HCEC 1CT (cell line): ENCODE measurements at regions not wholly inside any gene's neighbourhood (a gene's known extent, or its start where the extent isn't known, plus 50 kb on each side); places are given as distances from the start of the nearest gene placed in this dataset.
"Not testable (repeated sequence)": the region's sequence is repeated elsewhere in the genome, so short reads cannot be mapped to it uniquely, and the experiment has no call there.

Experiments used
- DNase-seq: peaks from one replicate; pipeline ENCODE4 v3.0.0-alpha.2; 2017

DNA sequence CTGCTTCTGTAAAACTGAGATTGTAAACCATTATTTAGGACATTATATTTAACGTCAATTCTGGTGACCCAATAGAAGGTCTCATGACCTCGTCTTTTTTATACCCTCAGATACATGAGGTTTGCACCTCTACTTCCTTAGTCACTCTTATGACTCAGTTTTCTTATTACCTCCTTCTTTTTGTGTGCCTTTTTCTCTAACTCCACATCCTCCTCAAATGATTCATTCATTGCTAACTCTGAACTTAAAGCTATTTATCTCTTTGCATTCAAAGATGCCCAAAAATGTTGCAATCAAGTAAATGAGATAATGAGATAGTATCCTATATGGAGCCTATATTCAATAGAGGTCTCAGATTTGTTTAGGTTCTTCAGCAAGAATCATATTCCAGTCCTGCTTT is 121.0 kb upstream of the KYNU start:
- DNase-seq = peak; percentile 73

DNA sequence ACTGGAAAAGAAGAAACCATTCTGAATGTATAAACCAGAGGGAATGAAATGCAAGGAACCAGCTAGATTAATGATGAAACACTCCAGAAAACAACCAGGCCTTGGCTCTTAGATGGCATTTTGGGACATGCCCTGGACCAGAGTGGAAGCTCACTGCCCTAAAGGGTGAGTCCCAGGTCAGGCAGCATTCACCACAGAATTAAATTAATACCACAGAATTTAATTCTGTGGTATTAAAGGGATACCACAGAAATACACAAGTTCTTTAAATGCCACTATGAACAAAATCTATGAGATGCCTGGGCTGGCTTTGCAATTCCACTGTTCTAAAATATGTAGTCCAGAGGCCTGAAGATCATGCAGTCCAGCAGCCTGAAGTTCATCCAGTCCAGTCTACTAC is 122.3 kb upstream of the KYNU start:
- no peak for DNase-seq

DNA sequence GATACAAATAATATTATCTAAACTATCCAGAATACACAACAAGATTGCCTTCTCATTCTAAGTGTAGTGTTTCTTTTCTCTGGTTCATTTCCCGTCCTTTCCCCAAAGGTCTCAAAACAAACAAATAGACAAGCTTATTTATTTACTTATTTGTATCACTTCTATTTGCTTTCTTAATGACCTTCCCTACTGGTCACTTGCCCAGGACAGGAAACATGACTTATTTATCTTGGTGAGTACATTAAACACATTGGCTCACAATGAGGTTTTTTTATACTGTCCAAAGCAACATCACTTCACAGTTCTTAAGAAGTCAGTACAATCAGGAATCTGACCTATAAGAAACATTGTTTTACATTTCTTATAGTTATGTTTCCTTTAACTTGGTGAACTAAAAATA is 123.3 kb upstream of the KYNU start:
- DNase-seq = no peak

DNA sequence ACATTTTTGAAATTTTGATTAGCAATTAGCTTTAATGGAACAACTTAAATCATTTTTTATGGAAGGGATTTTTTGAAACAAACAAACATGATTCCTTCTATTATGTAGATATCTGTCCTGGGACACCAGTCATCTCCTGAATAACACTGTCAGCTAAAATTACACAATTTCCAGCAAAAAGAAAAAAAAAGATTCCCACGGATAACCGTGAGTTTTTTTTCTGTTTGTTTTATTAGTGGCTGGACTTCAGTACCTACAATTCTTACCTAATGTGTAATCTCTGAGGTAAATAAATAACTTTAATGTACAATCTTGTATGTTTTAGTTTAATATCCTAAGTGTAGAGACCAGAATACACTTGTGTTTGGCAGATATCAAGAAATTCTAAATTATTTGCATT is 126.6 kb upstream of the KYNU start:
- DNase-seq = no peak

DNA sequence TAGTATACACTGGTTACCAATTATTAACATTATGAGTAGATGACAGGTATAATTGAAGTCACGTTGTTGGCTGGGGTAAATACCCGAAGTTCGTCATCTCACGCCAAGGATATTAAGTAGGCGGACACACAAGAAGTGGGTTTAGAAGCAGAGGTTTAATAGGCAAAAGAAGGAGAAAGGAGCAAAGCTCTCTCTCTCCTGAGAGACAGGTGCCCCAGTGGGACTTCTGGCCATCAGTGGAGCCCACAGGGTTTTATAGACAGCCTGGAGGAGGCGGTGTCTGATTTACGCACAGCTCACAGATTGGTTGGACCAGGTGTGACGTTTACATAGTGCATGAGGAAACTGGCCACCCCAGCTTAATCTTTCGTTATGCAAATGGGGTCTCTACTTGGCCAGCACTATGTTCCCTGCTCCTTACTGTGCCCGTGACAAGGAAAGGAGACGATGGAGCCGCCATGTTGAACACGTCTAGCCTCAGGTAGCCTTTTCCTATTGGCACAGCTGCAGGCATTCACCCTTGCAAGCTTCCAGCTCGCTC is 128.8 kb upstream of the KYNU start:
- DNase-seq = no peak

DNA sequence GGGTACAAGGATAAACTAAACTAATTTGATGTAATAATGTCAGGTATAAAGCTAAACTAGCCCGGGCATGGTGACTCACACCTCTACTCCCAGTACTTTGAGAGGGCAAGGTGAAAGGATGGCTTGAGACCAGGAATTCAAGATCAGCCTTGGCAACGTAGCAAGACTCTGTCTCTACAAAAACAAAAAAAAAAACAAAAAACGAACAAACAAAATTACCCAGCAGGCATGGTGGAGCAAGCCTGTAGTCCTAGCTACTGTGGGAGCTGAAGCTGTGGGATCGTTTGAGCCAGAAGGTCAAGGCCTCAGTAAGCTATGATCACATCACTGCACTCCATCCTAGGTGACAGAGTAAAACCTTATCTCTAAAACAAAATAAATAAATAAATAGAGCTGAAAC is 131.8 kb upstream of the KYNU start:
- DNase-seq = no peak

DNA sequence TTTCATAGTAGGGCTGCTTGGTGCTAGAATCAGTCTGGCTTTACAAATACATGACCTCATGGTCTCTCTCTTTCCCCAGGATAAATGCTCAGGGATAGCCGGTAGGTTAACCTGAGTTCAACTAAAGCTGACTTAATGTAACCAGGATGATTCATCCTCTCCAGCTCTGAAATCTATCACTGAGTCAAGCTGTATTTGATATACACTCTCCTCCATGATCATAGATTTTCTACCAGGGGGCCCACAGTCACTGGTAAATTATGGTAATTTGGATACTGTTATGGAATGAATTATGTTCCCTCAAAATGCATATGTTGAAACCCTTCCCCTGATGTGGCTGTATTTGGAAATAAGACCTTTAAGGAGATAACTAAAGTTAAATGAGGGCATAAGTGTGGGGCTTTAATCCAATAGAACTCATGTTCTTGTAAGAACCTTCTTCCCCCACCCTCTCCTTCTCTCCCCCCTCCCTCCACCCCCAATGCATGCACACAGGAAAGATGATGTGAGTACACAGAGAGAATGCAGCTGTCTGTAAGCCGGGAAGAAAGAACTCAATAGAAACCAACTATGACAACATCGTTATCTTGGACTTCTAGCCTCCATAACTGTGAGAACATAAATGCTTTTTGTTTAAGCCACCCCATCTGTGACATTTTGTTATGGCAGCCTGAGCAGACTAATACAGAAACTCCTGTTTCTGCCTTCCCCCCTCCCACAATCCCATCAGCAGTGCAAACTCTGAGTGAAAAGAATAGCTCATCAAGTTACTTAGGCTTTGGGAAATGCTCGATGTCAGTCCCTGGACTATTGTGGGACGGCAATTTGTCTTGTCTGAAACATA is 134.9 kb upstream of the KYNU start:
- peak; percentile 66 for DNase-seq

DNA sequence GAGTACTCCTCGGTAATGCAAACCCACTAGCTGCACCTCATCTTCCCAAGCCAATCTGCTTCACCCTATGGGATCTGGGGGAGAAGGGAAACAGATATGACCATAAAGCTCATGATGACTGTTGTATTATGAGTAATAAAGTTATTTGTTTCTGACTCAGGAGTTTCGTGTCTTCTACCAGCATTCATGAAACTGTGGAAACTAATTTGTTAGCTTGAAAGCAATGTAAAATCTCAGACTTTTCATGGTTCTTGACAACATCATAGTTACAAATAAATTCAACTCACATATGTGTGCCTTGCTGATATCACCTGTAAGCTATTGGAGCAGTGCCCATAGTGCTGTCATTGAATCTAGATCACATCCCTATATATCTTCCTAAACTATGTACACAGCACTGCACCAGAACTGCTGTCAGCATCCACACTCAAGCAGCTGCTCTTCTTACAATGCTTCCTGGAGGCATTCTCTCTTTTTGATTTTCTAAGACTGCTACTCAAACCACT is 135.6 kb upstream of the KYNU start:
- DNase-seq = peak; percentile 52

DNA sequence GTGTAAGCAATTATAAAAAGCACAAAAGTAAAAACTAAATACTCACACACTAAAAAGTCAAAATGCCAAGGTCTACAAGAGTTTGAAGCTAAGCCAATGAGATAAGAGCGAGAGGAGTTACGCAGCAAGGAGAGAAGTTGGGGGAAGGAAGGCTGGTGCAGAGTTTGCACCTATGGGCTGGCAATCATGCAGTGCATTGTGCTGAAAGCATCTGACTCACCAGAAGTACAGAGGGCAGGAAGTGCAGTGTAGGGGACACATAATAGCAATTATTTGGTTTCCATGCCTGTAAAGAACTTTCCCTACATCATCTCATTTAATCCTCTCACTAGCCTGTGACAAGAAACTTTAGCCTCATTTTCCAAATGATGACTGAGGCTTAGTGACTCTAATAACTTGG is 142.7 kb upstream of the KYNU start:
- no peak for DNase-seq

DNA sequence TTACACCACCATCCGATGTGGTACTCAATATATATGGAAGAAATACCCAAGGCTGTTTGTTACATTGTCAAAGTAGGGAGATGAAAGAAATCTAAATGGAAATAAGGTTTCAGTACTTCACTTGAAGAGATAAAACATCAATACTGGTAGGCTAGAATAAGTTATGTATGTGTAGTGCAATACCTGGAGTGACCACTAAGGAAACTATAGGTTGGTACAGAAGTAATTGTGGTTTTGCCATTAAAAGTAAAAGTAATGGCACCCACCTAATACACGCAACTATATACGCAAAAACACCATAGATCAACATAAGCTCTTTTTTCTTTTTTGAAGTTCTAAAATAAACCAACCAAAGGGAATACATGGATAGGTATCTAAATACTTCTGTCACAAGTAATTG is 143.2 kb upstream of the KYNU start:
- DNase-seq = no peak

DNA sequence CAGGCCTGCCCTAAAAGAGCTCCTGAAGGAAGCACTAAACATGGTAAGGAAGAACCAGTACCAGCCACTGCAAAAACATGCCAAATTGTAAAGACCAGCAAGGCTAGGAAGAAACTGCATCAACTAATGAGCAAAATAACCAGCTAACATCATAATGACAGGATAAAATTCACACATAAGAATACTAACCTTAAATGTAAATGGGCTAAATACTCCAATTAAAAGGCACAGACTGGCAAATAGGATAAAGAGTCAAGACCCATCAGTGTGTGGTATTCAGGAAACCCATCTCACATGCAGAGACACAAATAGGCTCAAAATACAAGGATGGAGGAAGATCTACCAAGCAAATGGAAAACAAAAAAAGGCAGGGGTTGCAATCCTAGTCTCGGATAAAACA is 147.7 kb upstream of the KYNU start:
- not testable (repeated sequence) for DNase-seq

DNA sequence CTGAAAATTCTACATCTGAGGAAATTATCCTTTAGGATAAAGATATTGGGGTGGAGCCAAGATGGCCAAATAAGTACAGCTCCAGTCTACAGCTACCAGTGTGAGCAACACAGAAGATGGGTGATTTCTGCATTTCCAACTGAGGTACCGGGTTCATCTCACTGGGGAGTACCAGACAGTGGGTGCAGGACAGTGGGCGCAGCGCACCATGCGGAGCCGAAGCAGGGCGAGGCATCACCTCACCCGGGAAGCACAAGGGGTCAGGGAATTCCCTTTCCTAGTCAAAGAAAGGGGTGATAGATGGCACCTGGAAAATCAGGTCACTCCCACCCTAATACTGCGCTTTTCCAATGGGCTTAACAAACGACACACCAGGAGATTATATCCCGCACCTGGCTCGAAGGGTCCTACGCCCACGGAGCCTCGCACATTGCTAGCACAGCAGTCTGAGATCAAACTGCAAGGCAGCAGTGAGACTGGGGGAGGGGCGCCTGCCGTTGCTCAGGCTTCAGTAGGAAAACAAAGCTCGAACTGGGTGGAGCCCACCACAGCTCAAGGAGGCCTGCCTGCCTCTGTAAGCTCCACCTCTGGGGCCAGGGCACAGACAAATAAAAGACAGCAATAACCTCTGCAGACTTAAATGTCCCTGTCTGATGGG is 149.5 kb upstream of the KYNU start:
- not testable (repeated sequence) for DNase-seq

DNA sequence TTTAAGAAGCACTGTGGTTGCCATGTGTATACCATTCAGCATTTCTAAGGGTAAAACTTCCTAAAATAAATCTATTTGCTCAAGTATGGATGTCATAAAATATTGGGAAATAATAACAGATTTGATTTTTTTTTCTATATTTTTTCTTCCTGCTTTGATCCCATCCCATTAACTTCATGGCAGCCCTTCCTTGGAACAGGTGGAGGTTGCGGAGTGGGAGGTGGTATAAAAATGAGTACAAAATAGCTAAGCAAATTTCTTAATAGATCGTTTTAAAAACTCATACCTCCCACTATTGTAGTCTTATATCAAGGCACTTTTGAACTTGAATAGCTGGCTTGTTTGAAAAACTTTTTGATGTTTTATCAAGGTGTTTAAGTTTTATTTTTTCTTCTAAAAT is 152.1 kb upstream of the KYNU start:
- no peak for DNase-seq

DNA sequence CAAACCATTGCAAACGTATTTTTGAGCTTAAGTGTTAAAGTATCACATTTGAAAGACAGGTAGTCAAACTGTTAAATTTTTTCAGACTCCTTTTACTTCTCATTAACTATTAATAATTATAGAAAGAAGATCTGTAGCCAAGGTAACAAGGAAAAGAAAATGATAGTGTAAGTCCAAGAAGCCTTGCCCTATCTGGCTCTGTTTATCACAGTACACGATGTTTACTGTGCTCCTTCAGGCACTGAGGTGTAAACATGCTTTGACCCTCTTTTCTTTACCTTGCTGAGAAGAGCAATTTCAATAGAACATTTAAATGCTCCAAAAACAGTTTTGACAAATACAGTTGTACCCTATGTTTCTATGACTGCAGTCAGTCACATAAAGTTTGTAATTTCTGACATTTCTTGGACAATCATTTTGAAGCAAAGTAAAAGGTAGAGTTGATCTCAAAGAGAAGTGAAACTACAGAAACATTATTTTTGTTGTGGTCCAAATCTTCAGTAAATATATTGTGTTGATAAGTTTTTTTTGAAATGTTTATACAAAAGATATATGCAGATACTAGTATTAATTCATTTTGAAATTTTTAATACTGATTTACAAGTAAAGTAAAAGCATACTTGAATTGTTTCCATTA is 152.6 kb upstream of the KYNU start:
- DNase-seq = no peak

DNA sequence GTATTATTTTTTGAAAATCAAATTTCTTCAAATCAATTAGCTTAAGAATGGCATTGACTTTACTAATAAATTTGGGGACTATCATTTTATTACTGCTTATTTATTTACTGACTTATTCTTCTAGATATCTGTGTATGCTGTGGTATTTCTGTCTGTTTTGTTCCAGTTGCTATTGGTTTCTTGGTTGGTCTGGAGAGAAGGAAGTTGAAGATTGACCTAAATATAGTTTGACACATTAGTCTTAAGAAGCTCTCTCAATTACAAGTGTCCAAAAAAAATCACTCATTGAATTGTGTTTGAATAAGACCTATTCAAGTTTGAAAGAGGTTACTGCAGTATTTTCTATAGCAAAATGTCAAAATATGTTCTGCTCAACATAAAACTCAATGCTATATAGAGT is 153.3 kb upstream of the KYNU start:
- DNase-seq = no peak

DNA sequence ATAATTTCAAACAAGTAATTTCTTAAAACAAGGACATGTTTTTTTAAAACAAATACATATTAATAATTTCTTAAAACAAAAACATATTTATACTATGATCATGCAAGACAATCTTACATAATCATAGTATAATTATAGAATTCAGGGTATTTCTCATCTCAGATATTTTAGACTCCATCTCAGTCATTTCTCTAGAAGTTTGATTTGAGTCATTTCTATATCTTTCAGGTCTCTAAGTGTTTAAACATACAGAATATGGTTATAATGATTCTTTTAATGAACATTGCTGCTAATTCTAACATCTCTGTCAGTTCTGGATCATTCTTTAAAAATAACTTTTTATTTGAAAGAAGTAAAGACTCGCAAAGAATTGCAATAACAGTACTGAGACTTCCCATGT is 154.2 kb upstream of the KYNU start:
- no peak for DNase-seq

DNA sequence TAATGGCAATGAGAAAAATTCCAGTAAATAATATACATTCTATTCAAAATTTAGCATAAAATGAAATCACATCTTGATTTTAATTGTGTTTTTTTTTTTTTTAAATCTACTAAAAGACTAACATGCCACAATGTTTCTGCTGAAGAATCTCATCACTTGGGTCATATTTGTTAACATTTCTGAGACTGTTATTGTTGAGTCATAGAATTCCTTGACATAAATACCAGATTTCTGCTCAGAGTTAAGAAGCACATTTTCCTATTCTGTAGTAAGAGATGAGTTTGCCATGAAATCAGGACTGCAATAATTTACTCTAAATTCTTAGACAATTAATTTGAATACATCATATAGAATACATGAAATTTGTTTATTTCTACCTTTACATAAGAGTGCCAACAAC is 154.9 kb upstream of the KYNU start:
- DNase-seq = peak; percentile 51

DNA sequence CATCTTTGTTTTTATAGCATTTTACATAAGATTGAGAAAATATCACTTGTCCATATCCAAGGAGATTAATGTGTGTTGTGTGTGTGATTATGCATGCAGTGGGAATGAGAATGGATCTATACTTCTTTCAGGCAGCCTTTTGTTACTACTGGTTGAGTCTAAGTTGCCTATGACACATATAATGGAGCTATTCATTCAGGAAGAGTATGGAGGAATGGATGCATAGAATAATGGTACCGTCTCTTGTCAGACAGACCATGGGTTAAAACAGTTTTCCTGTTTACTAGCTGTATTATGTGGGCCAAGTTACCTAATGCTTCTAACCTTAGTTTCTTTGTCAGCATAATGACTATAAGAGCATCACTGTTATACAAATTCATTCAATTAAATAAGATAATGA is 155.4 kb upstream of the KYNU start:
- DNase-seq = no peak

DNA sequence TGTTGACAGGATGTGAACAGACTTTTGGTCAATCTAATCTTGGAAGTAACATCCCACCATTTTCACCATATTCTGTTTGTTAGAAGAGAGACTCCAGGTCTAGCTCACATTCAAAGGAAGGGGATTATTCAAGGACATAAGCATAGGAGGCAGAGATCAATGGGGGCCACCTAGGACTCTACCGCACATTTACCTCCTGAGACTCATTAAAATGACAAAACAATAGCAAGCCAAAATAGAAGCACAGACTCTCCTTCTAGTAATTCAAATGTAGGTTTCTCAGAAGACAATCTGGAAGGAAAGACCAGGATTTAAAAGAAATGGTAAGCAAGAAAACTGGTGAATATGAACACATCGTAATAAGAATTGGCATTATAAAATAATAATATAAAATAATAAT is 156.4 kb upstream of the KYNU start:
- DNase-seq = no peak

DNA sequence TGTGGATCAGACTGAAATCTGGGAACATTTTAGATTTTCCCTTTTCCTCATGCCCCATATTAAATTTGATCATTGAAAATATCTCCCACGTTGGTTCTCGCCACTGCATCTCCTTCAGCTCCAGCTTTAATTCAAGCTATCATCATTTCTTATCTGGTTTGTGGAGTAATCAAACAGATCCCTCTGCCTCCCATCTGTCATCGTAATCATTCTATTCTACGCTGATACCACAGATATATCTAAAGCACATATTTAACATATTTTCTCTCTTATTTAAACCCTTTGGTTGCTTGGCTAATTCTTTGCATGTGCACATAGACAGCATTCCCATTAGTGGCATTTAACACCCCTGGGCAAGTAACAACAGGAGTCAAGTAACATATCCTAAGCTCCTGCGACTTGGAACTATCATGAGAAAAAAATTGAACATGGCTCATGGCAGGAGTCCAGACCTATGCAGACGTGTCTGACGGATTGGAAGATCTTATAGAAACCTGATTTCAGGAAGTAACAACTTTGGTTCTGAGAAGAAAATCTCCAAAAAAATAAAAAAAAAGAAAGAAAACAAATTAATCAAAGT is 158.8 kb upstream of the KYNU start:
- no peak for DNase-seq

DNA sequence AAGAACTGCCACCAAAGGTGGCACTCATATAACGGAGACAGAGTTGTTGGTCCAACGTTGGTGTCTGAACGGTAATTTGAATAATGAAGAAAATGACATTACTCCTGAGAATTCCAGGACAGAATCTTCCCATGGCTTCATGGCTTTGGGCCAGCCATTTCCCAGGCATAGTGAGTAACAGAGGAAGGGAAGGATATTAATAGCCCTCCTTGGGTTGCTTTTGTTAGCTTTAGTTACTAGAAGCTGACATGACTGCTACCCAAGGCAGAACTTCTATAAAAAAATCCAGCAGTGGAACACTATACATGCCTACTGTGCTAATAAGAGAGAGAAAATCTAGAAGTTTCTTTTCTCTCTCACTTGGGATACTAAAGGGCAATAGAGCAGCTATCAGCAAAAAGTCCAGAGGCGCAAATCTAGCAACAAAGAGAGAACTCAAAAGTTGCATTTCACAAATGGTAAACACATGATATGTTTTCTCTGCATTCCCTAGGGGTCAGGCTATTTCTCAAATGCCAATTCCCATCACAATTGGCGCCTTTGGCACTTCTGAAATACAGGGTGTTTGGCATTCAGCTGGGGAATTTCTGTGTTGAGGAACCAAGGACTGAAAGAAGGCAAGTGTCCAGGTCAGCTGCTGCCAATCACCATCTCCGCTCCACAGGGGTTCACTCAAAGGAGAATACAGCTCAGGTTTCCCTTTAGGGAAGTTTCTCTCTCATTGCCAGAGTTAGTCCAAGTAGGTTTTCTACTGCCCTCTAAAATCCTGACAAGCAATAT is 160.8 kb upstream of the KYNU start:
- no peak for DNase-seq

DNA sequence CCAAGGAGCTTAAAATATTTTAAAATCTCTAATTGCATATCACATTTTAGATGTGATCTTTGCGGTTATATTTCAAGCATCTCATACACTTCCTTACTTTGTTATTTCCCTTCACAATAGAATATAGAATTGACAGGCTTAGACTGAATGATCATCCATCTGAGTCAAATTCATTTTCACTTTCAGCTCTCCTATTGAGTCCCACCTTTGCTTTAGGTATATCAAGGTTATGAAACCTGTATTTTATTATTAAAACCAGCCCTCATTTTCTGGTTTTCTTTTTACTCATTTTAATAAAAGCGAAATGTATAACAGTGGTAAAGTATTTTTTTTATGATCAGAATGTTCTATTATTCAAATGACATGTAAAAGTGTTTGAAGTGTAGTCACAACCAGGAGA is 162.9 kb upstream of the KYNU start:
- no peak for DNase-seq

DNA sequence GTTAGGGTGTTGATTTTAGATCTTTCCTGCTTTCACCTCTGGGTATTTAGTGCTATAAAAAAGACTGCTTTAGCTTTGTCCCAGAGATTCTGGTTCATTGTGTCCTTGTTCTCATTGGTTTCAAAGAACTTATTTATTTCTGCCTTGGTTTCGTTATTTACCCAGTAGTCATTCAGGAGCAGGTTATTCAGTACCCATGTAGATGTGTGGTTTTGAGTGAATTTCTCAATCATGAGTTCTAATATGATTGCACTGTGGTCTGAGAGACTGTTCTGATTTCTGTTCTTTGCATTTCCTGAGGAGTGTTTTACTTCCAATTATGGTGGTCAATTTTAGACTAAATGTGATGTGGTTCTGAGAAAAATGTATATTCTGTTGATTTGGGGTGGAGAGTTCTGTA is 167.1 kb upstream of the KYNU start:
- DNase-seq = no peak
